Right ventricle myocardium inferior (tissue), 1 donor: ENCODE measurements at regions not wholly inside any gene's neighbourhood (a gene's known extent, or its start where the extent isn't known, plus 50 kb on each side); places are given as distances from the start of the nearest gene placed in this dataset.

Experiments used
- ATAC-seq: fragments of 200-7000 bp; cut with Tn5 transposase; one replicate; pipeline ENCODE4 v1.9.1; 2020; ENCODE audit warnings: mild to moderate bottlenecking, moderate library complexity
- DNase-seq: peaks from one replicate; pipeline ENCODE4 v3.0.0; 2021; ENCODE audit errors: missing footprints
- intact Hi-C: fragments of 100-400 bp; cut with DNase I; formaldehyde crosslinking; loops from one replicate; pipeline ENCODE4 v1.11.0; 2022
- donor health status: DM: no; HTN: yes; CAD: no; lungs with severe emphysema.

DNA sequence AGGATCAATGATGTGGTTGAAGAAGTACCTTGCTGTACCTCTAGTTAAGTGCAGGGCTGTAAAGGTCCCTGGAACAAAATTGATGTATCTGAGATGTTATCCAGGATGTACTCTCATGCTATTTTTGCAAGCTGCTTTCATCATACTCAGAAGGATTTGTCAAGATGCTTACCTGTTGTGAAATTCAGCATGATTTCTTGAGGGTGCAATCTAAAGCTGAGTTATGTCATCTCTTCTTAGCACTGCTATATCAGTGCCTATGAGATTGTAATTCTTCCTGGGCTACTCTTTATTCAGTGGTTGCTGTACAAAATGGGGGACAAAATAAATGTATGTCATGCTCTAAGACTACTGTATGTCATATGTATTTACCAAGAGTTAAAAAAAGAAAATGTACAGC, 340.7 kb upstream of the LMO3 start:
- intact Hi-C loops: no loop called here
- DNase-seq: no peak
- no peak for ATAC-seq

DNA sequence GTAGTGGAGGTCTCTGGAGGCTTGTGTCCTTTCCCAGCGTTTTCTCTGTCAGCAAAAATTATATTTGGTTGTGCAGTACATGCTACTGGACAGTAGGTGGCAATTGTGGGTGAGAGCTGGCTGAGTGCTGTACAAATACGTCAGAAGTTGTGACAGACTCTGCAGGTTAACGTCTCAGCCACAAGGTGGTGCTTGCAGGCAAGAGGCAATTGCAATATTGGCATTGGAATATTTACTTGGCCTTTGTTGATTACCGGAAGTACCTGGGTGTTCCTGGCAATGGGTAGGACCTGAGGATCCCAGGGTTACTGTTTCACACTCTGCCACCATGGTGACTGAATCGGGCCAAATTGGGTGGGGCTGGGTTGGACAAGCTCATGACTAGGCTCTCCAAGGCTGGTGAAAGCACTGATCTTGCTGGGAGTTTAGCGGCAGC, 333.9 kb upstream of the LMO3 start:
- no peak for ATAC-seq
- no peak for DNase-seq
- intact Hi-C loops: no loop called here

DNA sequence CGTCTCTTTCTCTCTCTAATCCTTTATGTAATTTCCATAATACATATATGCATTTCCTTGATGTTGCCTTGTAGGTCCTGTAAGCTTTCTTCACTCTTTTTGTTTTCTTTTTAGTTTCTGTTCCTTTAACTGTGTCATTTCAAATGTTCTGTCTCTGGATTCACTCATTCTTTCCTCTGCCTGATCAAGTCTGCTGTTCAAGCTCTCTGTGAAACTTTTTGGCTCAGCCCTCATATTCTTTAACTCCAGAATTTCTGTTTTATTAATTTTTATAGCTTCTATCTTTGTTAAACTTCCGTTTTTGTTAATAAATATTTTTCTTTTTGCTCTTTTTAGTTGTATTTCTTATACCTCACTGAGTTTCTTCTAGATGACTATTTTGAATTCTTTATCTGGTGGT, 321.3 kb upstream of the LMO3 start:
- no peak for ATAC-seq
- no peak for DNase-seq
- intact Hi-C loops: no loop called here

DNA sequence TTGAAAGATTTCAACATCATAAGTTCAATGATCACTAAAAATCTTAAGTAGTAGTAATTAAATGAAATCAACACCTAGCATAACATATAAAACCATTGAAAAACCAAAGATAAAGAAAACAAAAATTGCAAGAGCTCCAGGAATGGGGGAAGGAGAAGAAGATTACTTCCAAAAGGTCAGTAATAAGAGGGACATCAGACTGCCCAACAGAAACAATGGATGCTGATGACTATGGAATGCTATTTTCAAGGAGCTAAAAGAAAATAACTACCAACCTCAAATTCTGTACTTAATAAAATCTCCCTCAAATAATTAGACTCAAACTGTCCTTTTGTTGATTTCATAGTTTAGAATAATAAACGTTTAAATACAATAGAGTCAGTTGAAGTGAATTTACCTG, 314.5 kb upstream of the LMO3 start:
- intact Hi-C loops: no loop called here
- ATAC-seq (no peak), DNase-seq (no peak)

GRCh38 chr12:16919551-16919950, 313.6 kb upstream of the LMO3 start:
- intact Hi-C loops: no loop called here
- no peak for DNase-seq
- no peak for ATAC-seq

DNA sequence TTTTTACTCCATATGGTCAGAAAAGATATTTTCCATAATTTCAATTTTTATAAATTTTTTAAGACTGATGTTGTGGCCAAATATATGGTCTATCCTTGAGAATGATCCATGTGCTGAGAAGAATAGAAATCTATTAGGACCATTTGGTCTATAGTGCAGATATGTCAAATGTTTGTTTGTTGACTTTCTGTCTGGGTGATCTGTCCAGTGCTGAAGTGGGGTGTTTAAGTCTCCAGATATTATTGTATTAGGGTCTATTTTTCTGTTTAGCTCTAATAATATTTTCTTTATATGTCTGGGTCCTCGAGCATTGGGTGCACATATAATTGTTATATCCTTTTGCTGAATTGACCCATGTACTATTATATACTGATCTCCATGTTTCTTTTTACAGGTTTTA, 308.9 kb upstream of the LMO3 start:
- no peak for ATAC-seq
- intact Hi-C loops: no loop called here
- DNase-seq: no peak

GRCh38 chr12:16913832-16914490, 308.0 kb upstream of the LMO3 start:
- intact Hi-C loops: no loop called here
- DNase-seq (no peak), ATAC-seq (no peak)

- DNase-seq (no peak), ATAC-seq (no peak)
- intact Hi-C loops: no loop called here
Observed at GRCh38 chr12:16901946-16902345, 296.0 kb upstream of the LMO3 start.

DNA sequence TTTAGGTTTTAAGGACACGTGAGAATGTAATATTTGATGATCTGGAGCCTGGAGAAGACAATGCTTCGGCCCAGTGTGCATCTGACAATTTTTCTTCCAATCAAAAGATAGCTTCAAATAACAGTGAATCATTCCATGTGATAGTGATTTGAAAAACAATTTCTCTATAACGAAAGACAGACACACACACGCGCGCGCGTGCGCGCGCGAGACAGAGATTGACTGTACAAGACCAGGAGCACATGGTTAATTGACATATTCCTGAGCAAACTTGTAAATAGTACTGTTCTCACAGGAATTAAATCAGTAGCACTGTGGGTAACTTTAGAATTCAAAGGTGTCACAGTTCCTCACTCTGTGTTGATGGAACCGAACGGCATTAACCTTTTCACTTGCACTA, 287.5 kb upstream of the LMO3 start:
- intact Hi-C loops: no loop called here
- DNase-seq: peak; percentile 2
- ATAC-seq: no peak

GRCh38 chr12:16891673-16892072, 285.7 kb upstream of the LMO3 start:
- no peak for DNase-seq
- intact Hi-C loops: no loop called here
- ATAC-seq: no peak

DNA sequence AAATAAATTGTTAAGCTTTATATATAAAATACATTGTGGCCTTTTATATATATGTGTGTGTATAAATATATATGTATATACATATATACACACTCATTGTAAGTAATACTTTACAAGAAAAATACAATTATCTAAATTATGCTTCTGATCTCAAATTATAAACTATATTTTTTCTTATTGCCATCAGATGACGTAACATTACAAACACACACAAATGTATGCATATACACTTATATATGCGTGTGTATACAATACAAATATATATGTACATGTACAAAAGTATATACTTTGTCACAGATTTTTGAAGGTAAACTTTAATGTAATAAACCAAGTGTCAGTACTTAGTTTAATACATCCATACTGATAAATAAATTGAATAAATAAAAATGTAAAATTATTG, 278.9 kb upstream of the LMO3 start:
- DNase-seq (no peak), ATAC-seq (no peak)
- intact Hi-C loops: no loop called here

GRCh38 chr12:16884056-16884455, 278.1 kb upstream of the LMO3 start:
- ATAC-seq (no peak), DNase-seq (no peak)
- intact Hi-C loops: no loop called here

DNA sequence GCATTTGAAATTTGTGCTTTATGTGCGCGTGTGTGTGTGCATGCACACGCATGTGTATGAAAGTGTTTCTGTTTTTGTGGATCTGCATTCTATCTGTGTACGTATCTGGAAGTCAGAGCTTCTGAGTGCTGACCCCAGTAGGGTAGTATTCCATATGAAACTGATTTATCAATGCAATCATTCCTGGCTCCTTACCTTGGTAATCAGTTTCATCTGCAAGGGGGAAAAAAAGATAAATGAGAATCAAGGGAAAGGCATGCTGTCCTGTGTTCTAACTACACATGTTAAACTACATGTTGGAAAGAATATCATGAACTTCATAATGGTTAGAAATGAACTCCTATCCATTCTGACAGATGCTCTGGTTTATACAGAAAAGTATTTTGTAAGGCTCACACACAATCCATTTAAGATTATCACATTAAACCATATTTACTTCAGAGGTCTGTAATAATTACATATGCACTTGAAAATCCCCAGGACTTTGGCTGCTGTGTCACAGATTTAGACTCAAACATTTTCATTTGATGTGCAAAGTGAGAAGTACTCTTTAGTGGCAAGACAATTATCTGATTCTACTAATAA, 276.1 kb upstream of the LMO3 start:
- intact Hi-C loops: no loop called here
- ATAC-seq: no peak

DNA sequence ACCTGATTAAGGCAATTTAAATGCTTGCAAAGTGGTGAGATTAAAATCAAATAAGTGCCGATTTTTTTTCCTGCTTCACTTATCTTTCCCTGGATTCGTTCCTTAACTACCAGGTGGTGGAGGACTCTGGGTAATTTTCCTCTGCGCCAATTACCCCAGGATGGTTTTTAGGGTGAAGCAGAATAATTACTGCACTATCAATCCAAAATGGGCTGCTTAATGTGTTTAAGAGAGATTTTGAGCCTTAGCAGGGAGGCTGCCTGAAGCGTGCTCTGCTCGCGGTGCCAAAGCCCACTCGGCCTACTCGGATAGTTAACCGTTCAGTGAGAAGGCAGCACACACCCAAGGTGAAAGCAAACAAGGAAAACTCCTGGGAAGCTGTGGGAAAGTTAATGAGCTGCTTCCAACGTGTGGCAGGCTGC, 274.9 kb upstream of the LMO3 start:
- ATAC-seq (no peak), DNase-seq (no peak)
- intact Hi-C loops: no loop called here

More for the DNA sequence above, 276.1 kb upstream of the LMO3 start:
- no peak for DNase-seq

DNA sequence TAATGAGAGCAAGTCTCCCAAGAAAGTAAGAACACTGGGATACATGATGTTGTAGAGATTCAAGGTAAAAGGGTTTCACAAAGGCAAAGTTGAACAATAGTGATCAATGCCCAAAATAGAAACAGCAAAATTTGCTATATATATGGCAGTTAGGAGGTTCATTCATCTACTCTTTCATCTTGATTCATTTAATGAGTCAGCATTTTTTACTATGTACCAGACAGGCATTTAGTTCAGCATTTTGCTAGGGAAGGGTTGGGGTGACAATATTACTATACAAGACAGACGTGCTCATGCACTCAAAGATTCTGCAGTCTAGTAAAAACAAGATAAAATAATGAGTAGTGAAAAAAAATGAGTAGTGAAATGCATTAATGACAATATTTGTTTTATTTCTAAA, 264.9 kb upstream of the LMO3 start:
- no peak for ATAC-seq
- DNase-seq: no peak
- intact Hi-C loops: no loop called here

GRCh38 chr12:16863742-16864141, 257.8 kb upstream of the LMO3 start:
- DNase-seq: no peak
- intact Hi-C loops: no loop called here
- ATAC-seq: no peak

- intact Hi-C loops: no loop called here
- ATAC-seq: no peak
- DNase-seq: no peak
Observed at GRCh38 chr12:16857456-16857923, 251.5 kb upstream of the LMO3 start.

GRCh38 chr12:16854465-16854864, 248.5 kb upstream of the LMO3 start:
- intact Hi-C loops: no loop called here
- no peak for ATAC-seq
- no peak for DNase-seq

GRCh38 chr12:16849473-16849872, 243.5 kb upstream of the LMO3 start:
- ATAC-seq (no peak), DNase-seq (no peak)
- intact Hi-C loops: no loop called here

DNA sequence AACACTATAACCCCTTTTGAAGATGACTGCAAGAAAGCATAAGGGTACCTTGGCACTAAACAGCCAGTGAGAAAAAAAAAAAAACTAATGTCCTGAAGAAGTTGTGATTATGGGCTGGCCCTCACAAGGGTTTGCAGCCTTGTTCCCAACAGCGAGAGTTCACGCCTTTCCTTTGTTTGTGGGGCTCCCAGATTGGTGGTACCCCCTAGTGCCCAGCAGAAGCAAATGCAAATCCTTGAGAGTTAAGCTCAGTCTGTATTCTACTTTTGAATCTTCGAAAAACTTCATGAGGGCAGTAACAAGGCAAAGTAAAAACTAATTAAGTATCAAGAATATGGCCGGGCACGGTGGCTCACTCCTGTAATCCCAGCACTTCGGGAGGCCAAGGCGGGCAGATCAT, 238.9 kb upstream of the LMO3 start:
- intact Hi-C loops: no loop called here
- no peak for DNase-seq
- no peak for ATAC-seq
